ENCODE measurements at regions not wholly inside any gene's neighbourhood (a gene's known extent, or its start where the extent isn't known, plus 50 kb on each side); places are given as distances from the start of the nearest gene placed in this dataset.

GRCh38 chr11:134524201-134524600, 112.2 kb upstream of the B3GAT1 start:
- no peaks in the 10 kb centered on the region for H3K36me3 Mint-ChIP-seq (ENCODE audit: low read depth)
- no peaks in the 10 kb centered on the region for H3K9me3 Mint-ChIP-seq
- TF ChIP-seq, protein P1, sequence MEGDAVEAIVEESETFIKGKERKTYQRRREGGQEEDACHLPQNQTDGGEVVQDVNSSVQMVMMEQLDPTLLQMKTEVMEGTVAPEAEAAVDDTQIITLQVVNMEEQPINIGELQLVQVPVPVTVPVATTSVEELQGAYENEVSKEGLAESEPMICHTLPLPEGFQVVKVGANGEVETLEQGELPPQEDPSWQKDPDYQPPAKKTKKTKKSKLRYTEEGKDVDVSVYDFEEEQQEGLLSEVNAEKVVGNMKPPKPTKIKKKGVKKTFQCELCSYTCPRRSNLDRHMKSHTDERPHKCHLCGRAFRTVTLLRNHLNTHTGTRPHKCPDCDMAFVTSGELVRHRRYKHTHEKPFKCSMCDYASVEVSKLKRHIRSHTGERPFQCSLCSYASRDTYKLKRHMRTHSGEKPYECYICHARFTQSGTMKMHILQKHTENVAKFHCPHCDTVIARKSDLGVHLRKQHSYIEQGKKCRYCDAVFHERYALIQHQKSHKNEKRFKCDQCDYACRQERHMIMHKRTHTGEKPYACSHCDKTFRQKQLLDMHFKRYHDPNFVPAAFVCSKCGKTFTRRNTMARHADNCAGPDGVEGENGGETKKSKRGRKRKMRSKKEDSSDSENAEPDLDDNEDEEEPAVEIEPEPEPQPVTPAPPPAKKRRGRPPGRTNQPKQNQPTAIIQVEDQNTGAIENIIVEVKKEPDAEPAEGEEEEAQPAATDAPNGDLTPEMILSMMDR (IDR thresholded peaks at IDR 0.05; ENCODE audit: unreplicated experiment in 3 of 3), result no peak
- no peak overlapping the region for H3K27ac Mint-ChIP-seq
- peaks cover 51% of the 10 kb centered on the region for H3K27me3 Mint-ChIP-seq (ENCODE audit: low read depth)
- H3K4me1 Mint-ChIP-seq, result no peaks in the 10 kb centered on the region
- H3K4me3 Mint-ChIP-seq, result no peak overlapping the region

GRCh38 chr11:134522782-134523570, 110.9 kb upstream of the B3GAT1 start:
- no peak overlapping the region for H3K4me3 Mint-ChIP-seq
- peaks cover 51% of the 10 kb centered on the region for H3K27me3 Mint-ChIP-seq (ENCODE audit: low read depth)
- no peaks in the 10 kb centered on the region for H3K36me3 Mint-ChIP-seq (ENCODE audit: low read depth)
- H3K4me1 Mint-ChIP-seq, result no peaks in the 10 kb centered on the region
- TF ChIP-seq, protein P1 (IDR thresholded peaks at IDR 0.05; ENCODE audit: unreplicated experiment in 3 of 3), result no peak
- H3K27ac Mint-ChIP-seq, result no peak overlapping the region
- H3K9me3 Mint-ChIP-seq, result no peaks in the 10 kb centered on the region

- Mint-ChIP-seq H3K4me1 (no peaks in the 10 kb centered on the region), H3K27me3 (ENCODE audit: low read depth) (peaks cover 58% of the 10 kb centered on the region), H3K36me3 (ENCODE audit: low read depth) (no peaks in the 10 kb centered on the region), H3K9me3 (no peaks in the 10 kb centered on the region), H3K4me3 (no peak overlapping the region), H3K27ac (no peak overlapping the region)
- TF ChIP-seq, protein P1 (IDR thresholded peaks at IDR 0.05; ENCODE audit: unreplicated experiment in 3 of 3), result no peak
These were observed 109.6 kb upstream of the B3GAT1 start for GRCh38 chr11:134521452-134522289.

- H3K36me3 Mint-ChIP-seq (ENCODE audit: low read depth), result no peaks in the 10 kb centered on the region
These were observed 109.0 kb upstream of the B3GAT1 start for GRCh38 chr11:134521001-134521400.

GRCh38 chr11:134519788-134520187, 107.7 kb upstream of the B3GAT1 start:
- H3K4me1 Mint-ChIP-seq, result no peaks in the 10 kb centered on the region
- peaks cover 56% of the 10 kb centered on the region for H3K27me3 Mint-ChIP-seq (ENCODE audit: low read depth)
- H3K36me3 Mint-ChIP-seq (ENCODE audit: low read depth), result no peaks in the 10 kb centered on the region
- no peaks in the 10 kb centered on the region for H3K9me3 Mint-ChIP-seq
- H3K27ac Mint-ChIP-seq, result no peak overlapping the region
- no peak overlapping the region for H3K4me3 Mint-ChIP-seq
- TF ChIP-seq, protein P1 (IDR thresholded peaks at IDR 0.05; ENCODE audit: unreplicated experiment in 3 of 3), result no peak

More at GRCh38 chr11:134521001-134521400, 109.0 kb upstream of the B3GAT1 start:
- Mint-ChIP-seq H3K27ac (no peak overlapping the region), H3K4me1 (no peaks in the 10 kb centered on the region), H3K27me3 (ENCODE audit: low read depth) (peaks cover 58% of the 10 kb centered on the region), H3K9me3 (no peaks in the 10 kb centered on the region), H3K4me3 (no peak overlapping the region)
- TF ChIP-seq, protein P1 (IDR thresholded peaks at IDR 0.05; ENCODE audit: unreplicated experiment in 3 of 3), result no peak

Data from nephron (organoid).